ENCODE measurements at regions not wholly inside any gene's neighbourhood (a gene's known extent, or its start where the extent isn't known, plus 50 kb on each side); places are given as distances from the start of the nearest gene placed in this dataset.

DNA sequence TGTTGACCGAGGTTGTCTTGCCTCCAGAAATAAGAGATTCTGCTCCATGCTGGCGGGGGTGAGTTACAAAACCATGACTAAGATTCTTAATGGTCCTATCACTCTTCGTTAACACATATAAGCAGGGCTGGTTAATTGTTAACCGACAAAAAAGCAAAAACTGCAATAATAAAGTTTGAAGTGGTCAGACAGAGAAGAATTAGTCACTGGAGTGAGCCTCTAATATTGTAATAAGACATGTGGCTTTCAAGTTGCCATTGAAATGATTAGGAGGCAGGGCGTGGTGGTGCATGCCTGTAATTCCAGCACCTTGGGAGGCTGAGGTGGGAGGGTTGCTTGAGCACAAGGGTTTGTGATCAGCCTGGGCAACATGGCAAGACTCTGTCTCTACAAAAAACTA, 78.4 kb upstream of the NR2F2 start:
- Histone ChIP-seq H3K4me1 (ENCODE audit: insufficient read depth) (peaks cover 19% of the 10 kb centered on the region), H3K9me2 (ENCODE audit: insufficient read depth) (peaks cover 4% of the 10 kb centered on the region; the same call in 1 of the 2 replicates), H3F3A (replicated peaks; ENCODE audit: low read depth) (no peaks in the 10 kb centered on the region), H3K27me3 (ENCODE audit: insufficient read depth) (no peaks in the 10 kb centered on the region), H2AFZ (no peak overlapping the region), H3K4me2 (no peak overlapping the region), H3K4me3 (no peak overlapping the region), H3K36me3 (ENCODE audit: insufficient read depth) (no peaks in the 10 kb centered on the region), H4K20me1 (replicated peaks; ENCODE audit: insufficient read depth) (no peaks in the 10 kb centered on the region), H3K27ac (ENCODE audit: low read depth) (no peak overlapping the region), H3K79me2 (replicated peaks; ENCODE audit: insufficient read depth) (no peaks in the 10 kb centered on the region)
- Mint-ChIP-seq H3K27me3 (ENCODE audit: insufficient read depth, low read depth, poor library complexity) (peaks cover 3% of the 10 kb centered on the region), H3K36me3 (ENCODE audit: low read depth) (peaks cover 5% of the 10 kb centered on the region; the same call in 2 of the 3 replicates), H3K27ac (no peak overlapping the region), H3K9me3 (no peaks in the 10 kb centered on the region; the same call in 2 of the 3 replicates), H3K4me1 (peaks cover 31% of the 10 kb centered on the region), H3K4me3 (no peak overlapping the region)
- TF ChIP-seq CREB1 (CRISPR knock-in tag; IDR thresholded peaks at IDR 0.05; ENCODE audit: low read depth) (no peak), ZNF331 (CRISPR knock-in tag; IDR thresholded peaks at IDR 0.05; ENCODE audit: low read depth) (no peak), ZNF114 (CRISPR knock-in tag; IDR thresholded peaks at IDR 0.05) (no peak), EZH2 (IDR thresholded peaks at IDR 0.05; ENCODE audit: low read depth, unreplicated experiment) (no peak), JUNB (IDR thresholded peaks at IDR 0.05; ENCODE audit: unreplicated experiment) (no peak), POLR2AphosphoS5 (IDR thresholded peaks at IDR 0.05; ENCODE audit: low read depth) (no peak), NANOG (IDR thresholded peaks at IDR 0.05; ENCODE audit: borderline replicate concordance) (no peak), EZH2phosphoT487 (IDR thresholded peaks at IDR 0.05; ENCODE audit: unreplicated experiment) (no peak), STAT1 (IDR thresholded peaks at IDR 0.05; ENCODE audit: unreplicated experiment) (no peak)
- TF ChIP-seq, protein P1, sequence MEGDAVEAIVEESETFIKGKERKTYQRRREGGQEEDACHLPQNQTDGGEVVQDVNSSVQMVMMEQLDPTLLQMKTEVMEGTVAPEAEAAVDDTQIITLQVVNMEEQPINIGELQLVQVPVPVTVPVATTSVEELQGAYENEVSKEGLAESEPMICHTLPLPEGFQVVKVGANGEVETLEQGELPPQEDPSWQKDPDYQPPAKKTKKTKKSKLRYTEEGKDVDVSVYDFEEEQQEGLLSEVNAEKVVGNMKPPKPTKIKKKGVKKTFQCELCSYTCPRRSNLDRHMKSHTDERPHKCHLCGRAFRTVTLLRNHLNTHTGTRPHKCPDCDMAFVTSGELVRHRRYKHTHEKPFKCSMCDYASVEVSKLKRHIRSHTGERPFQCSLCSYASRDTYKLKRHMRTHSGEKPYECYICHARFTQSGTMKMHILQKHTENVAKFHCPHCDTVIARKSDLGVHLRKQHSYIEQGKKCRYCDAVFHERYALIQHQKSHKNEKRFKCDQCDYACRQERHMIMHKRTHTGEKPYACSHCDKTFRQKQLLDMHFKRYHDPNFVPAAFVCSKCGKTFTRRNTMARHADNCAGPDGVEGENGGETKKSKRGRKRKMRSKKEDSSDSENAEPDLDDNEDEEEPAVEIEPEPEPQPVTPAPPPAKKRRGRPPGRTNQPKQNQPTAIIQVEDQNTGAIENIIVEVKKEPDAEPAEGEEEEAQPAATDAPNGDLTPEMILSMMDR (conservative IDR thresholded peaks at IDR 0.05; ENCODE audit: low read depth in 2 of 2), result no peak
- TF ChIP-seq, protein P2, sequence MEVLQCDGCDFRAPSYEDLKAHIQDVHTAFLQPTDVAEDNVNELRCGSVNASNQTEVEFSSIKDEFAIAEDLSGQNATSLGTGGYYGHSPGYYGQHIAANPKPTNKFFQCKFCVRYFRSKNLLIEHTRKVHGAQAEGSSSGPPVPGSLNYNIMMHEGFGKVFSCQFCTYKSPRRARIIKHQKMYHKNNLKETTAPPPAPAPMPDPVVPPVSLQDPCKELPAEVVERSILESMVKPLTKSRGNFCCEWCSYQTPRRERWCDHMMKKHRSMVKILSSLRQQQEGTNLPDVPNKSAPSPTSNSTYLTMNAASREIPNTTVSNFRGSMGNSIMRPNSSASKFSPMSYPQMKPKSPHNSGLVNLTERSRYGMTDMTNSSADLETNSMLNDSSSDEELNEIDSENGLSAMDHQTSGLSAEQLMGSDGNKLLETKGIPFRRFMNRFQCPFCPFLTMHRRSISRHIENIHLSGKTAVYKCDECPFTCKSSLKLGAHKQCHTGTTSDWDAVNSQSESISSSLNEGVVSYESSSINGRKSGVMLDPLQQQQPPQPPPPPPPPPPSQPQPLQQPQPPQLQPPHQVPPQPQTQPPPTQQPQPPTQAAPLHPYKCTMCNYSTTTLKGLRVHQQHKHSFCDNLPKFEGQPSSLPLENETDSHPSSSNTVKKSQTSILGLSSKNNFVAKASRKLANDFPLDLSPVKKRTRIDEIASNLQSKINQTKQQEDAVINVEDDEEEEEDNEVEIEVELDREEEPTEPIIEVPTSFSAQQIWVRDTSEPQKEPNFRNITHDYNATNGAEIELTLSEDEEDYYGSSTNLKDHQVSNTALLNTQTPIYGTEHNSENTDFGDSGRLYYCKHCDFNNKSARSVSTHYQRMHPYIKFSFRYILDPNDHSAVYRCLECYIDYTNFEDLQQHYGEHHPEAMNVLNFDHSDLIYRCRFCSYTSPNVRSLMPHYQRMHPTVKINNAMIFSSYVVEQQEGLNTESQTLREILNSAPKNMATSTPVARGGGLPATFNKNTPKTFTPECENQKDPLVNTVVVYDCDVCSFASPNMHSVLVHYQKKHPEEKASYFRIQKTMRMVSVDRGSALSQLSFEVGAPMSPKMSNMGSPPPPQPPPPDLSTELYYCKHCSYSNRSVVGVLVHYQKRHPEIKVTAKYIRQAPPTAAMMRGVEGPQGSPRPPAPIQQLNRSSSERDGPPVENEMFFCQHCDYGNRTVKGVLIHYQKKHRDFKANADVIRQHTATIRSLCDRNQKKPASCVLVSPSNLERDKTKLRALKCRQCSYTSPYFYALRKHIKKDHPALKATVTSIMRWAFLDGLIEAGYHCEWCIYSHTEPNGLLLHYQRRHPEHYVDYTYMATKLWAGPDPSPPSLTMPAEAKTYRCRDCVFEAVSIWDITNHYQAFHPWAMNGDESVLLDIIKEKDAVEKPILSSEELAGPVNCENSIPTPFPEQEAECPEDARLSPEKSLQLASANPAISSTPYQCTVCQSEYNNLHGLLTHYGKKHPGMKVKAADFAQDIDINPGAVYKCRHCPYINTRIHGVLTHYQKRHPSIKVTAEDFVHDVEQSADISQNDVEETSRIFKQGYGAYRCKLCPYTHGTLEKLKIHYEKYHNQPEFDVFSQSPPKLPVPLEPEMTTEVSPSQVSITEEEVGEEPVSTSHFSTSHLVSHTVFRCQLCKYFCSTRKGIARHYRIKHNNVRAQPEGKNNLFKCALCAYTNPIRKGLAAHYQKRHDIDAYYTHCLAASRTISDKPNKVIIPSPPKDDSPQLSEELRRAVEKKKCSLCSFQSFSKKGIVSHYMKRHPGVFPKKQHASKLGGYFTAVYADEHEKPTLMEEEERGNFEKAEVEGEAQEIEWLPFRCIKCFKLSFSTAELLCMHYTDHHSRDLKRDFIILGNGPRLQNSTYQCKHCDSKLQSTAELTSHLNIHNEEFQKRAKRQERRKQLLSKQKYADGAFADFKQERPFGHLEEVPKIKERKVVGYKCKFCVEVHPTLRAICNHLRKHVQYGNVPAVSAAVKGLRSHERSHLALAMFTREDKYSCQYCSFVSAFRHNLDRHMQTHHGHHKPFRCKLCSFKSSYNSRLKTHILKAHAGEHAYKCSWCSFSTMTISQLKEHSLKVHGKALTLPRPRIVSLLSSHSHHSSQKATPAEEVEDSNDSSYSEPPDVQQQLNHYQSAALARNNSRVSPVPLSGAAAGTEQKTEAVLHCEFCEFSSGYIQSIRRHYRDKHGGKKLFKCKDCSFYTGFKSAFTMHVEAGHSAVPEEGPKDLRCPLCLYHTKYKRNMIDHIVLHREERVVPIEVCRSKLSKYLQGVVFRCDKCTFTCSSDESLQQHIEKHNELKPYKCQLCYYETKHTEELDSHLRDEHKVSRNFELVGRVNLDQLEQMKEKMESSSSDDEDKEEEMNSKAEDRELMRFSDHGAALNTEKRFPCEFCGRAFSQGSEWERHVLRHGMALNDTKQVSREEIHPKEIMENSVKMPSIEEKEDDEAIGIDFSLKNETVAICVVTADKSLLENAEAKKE (CRISPR knock-in tag; IDR thresholded peaks at IDR 0.05), result no peak
- TF ChIP-seq, protein P3, sequence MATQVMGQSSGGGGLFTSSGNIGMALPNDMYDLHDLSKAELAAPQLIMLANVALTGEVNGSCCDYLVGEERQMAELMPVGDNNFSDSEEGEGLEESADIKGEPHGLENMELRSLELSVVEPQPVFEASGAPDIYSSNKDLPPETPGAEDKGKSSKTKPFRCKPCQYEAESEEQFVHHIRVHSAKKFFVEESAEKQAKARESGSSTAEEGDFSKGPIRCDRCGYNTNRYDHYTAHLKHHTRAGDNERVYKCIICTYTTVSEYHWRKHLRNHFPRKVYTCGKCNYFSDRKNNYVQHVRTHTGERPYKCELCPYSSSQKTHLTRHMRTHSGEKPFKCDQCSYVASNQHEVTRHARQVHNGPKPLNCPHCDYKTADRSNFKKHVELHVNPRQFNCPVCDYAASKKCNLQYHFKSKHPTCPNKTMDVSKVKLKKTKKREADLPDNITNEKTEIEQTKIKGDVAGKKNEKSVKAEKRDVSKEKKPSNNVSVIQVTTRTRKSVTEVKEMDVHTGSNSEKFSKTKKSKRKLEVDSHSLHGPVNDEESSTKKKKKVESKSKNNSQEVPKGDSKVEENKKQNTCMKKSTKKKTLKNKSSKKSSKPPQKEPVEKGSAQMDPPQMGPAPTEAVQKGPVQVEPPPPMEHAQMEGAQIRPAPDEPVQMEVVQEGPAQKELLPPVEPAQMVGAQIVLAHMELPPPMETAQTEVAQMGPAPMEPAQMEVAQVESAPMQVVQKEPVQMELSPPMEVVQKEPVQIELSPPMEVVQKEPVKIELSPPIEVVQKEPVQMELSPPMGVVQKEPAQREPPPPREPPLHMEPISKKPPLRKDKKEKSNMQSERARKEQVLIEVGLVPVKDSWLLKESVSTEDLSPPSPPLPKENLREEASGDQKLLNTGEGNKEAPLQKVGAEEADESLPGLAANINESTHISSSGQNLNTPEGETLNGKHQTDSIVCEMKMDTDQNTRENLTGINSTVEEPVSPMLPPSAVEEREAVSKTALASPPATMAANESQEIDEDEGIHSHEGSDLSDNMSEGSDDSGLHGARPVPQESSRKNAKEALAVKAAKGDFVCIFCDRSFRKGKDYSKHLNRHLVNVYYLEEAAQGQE (IDR thresholded peaks at IDR 0.05; ENCODE audit: unreplicated experiment), result no peak
- TF ChIP-seq, protein P4, sequence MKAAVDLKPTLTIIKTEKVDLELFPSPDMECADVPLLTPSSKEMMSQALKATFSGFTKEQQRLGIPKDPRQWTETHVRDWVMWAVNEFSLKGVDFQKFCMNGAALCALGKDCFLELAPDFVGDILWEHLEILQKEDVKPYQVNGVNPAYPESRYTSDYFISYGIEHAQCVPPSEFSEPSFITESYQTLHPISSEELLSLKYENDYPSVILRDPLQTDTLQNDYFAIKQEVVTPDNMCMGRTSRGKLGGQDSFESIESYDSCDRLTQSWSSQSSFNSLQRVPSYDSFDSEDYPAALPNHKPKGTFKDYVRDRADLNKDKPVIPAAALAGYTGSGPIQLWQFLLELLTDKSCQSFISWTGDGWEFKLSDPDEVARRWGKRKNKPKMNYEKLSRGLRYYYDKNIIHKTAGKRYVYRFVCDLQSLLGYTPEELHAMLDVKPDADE (IDR thresholded peaks at IDR 0.05), result no peak
- ATAC-seq, result no peak
- DNase-seq (ENCODE audit: low spot score), result no peak
